ENCODE measurements at regions not wholly inside any gene's neighbourhood (a gene's known extent, or its start where the extent isn't known, plus 50 kb on each side); places are given as distances from the start of the nearest gene placed in this dataset.
"Not testable (repeated sequence)": the region's sequence is repeated elsewhere in the genome, so short reads cannot be mapped to it uniquely, and the experiment has no call there.

DNA sequence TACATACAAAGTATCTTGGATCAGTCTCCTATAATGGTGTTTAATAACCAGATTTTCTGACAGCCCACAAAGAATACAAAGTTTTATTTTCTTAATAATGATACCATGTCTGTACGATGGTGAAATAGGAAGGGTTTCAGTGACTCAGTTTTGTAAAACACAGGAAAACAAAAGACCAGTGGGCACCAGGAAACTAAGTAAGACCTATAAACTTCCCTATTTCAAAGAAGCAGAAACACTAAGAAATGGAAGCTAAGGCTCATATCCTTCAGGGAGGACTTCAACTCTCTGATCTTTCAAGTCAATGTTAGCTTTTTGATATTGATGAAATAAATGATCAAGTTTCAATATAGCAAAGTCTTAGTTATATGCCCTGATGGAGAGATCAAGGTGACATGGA is 196.0 kb downstream of the DUSP6 start:
- no peak for DNase-seq (ENCODE audit: low read depth in 2 of 2)

DNA sequence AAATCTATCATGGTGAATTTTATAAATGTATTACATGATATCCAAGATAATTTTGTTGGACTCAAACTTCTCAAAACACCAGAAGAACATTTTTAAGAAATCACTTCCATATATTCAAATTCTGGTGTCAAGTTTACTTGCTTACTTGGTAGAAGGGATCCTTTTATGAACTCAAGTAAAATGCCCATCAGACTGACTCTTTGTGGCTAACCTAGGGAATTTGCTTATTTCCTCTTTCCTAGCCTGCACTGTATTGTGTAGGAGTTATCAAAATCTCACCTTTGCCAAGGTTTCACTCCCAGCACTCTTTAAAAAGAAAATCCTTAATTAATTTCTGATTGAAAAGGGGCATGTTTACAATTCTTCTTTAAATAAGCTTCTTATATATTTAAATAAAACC is 196.5 kb downstream of the DUSP6 start:
- DNase-seq (ENCODE audit: low read depth in 2 of 2), result no peak

DNA sequence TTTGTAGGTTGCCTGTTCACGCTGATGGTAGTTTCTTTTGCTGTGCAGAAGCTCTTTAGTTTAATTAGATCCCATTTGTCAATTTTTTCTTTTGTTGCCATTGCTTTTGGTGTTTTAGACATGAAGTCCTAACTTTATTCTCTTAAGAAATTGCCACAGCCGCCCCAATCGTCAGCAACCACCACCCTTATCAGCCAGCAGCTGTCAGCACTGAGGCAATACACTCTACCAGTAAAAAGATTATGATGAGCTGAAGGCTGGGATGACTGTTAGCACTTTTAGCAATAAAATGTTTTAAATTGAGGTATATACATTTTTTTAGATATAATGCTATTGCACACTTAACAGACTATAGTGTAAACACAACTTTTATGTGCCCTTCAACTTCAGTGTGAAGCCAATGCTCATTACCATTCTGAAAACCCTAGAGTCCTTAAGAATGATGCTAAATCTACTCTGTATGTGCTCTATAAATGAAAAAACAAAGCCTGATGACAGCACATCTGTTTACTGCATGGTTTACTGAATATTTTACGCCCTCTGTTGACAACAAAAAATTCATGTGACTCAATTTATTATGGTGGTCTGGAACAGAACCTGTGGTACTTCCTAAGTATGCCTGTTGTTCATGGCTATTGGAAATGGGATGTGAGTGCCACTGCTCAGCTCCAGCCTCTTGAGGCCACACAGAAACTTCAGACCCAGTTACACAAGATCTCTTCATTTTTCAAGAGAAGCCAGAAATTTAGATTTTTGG is 197.4 kb downstream of the DUSP6 start:
- DNase-seq (ENCODE audit: low read depth in 2 of 2), result no peak

DNA sequence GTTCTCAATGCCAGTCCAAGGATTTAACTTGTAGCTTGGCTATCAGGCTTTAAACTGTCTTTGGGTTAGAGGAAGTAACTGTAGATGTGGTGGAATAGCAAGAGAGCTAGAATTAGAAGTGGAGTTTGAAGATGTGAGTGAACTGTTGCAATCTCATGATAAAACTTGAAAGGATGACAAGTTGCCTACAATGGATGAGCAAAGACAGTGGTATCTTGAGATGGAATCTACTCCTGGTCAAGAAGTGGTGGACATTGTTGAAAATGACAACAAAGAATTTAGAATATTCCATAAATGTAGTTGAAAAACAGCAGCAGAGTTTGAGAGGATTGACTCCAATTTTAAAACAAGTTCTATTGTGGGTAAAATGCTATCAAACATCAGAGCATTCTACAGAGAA is 199.0 kb downstream of the DUSP6 start:
- DNase-seq (ENCODE audit: low read depth in 2 of 2), result no peak

GRCh38 chr12:89151536-89151935 is 200.8 kb downstream of the DUSP6 start:
- DNase-seq (ENCODE audit: low read depth in 2 of 2), result no peak

GRCh38 chr12:89150789-89151188 is 201.5 kb downstream of the DUSP6 start:
- not testable (repeated sequence) for DNase-seq (ENCODE audit: low read depth in 2 of 2)

DNA sequence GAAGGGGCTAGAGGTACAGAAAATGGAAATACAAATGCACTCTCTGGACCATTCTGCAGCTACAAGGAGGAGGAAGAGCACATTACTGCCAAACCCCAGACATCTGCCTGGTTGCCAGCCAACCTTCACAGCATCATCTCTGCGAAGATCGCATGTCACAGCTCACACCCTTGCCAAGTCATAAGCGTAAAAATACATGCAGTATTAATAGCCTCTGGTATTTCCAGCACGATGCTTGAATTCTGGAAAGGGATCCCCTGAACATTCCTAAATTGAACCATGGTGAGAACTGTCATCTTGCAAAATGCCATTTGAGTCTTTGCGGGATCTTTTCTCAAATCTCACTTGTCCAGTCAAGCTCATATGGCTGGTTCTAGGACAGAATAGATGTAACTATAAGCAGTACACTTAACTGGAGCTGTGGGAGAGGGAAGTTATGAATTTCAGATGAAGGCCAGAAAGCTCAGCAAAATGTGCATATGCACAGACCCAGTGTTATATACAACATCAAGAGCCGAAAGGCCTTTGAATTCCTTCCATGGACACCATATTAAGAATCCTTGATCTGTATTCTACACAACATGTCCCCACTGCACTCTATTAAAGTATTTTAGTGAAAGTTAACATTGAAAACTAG is 211.6 kb downstream of the DUSP6 start:
- no peak for DNase-seq (ENCODE audit: low read depth in 2 of 2)

- no peak for DNase-seq (ENCODE audit: low read depth in 2 of 2)
Observed at GRCh38 chr12:89140141-89140540, 212.2 kb downstream of the DUSP6 start.

DNA sequence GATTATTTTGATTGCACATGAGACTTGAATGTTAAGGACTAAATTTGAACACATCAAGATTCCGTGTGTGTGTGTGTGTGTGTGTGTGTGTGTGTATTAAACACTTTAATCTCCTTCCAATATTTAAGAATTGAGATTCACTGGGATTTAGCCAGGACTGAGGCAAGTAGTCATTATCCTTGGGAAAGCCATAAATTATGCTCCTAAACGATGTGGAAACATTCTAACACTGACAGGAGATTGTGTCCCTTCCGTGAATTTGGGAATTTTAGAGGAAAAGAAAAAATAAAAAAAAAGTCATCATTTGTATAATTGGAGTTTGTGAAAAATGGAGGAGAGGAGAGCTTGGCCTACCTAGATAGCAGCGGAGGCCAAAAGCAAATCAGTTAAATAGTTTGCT is 212.9 kb downstream of the DUSP6 start:
- no peak for DNase-seq (ENCODE audit: low read depth in 2 of 2)

DNA sequence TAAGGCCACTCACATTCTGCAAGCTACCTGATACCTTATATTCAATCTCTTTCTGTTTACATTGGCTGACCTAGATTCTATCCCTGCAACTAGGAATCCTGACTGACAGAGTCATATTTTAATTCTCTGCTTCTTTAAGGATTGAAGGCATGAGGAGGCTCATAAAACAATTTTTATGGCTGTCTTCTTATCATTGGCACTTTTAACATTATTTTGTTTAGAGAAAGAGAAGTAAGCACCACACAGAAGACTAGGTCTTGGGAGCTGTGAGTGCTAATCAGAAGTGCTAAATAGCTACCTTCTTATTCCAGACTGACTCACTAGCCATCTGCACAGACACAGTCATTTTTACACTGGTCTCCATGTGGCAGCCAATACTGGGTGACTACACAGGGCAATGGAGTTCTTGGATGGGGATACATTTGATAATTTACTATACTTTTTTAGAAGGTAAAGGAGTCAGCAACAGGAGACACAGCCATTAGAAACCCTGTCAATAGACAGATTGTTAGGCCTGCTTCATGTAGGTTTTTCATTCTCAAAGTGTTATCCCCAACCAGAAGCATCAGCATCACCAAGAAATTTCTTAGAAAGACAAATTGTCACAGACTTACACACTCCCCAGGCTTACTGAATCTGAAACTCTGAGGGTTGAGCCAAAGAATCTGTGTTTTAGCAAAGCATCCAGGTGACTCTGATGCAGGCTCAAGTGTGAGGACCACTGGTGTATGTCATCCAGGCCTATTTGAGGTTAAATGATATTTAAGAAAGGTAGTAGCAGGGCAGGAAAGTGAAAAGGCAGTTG is 214.1 kb downstream of the DUSP6 start:
- no peak for DNase-seq (ENCODE audit: low read depth in 2 of 2)

GRCh38 chr12:89135976-89136634 is 216.2 kb downstream of the DUSP6 start:
- DNase-seq (ENCODE audit: low read depth in 2 of 2), result no peak

DNA sequence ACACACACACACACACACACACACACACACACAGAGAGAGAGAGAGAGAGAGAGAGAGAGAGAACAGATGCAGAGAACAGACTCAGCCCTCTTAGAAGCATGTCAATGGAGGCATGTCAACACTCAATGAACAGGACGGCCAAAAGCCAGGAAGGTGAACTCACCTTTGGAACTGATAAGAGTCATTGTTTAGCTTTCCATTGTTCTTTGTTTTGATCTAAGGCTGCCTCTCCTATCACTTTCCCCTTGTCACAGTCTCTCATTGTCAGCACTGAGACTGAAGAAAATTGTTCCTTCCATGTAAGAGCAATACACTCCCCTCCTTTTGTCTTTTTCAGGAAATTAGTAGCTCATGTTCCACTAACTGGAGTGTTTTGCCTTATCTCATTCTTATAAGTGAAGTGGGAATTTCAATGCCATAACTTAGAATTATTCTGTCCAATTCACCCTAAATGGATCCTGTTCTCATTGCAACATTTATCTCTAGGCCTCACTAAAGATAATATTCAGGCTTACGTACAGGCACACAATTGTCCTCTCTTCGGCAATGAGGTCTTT is 218.0 kb downstream of the DUSP6 start:
- no peak for DNase-seq (ENCODE audit: low read depth in 2 of 2)

- no peak for DNase-seq (ENCODE audit: low read depth in 2 of 2)
Observed at GRCh38 chr12:89129167-89129870, 223.0 kb downstream of the DUSP6 start.

DNA sequence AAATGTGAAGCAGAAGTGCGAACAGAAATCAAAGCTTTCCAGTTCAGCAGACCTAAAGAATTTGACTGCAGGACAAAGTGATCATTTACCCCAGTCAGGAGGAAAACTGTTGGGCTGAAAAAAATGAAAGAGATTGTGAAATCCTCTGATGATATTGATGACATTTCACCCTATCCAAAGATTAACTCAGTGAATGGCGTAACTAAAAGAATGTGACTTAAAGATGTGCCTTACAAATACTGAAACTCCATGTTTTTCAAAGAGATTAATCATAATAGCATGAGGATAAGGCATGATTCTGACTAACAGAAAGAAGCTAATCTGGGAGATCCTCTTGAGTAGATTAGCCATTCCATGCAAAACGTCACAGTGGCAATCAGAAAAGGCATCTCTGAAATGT is 225.6 kb downstream of the DUSP6 start:
- no peak for DNase-seq (ENCODE audit: low read depth in 2 of 2)

GRCh38 chr12:89122852-89123251 is 229.4 kb downstream of the DUSP6 start:
- DNase-seq (ENCODE audit: low read depth in 2 of 2), result no peak

DNA sequence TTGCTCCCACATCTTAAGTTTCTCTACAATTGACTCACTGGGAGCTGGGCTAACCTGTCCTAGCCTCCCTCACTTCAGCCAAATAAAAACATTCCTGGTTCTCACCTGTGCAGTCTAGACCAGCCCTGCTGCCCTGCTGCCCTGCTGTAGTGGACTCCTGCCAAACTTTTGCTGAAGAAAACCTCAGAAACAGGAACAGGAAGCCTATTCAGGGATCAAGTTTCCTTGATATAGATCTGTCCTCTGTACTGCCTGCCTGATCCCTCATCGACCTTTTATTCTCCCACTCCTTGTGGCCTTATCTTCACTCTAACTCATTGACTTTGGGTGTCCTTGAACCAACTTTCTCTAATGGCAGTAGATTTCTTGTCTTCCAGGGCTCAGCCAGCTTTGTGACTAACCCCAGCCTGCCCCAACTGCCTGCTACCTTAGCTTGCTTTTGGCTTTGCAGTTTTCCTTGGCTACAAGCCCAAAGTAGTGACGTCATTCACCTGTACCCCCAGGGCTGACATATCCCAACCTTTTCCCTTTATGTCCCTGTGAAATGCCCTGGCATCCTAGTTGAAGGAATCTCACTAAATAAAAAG is 234.8 kb downstream of the DUSP6 start:
- no peak for DNase-seq (ENCODE audit: low read depth in 2 of 2)

DNA sequence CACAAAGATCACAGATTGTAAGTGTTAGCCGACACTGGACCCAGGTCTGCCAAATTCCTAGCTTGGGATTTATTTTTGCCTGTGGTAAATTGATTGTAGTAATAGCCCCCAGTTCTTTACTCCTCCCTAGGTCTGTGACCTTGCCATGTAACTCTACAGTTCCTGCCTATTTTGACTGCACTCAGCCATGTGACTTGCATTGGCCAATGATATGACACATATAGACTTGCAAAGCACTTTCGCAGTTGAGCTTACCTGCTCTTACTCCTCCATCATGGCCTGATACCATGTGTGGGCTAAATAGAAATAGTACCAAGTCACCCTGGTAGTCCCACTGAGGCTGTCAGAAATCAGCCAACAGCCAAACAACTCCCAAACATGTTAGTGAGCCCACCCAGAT is 240.3 kb downstream of the DUSP6 start:
- DNase-seq (ENCODE audit: low read depth in 2 of 2), result no peak

DNA sequence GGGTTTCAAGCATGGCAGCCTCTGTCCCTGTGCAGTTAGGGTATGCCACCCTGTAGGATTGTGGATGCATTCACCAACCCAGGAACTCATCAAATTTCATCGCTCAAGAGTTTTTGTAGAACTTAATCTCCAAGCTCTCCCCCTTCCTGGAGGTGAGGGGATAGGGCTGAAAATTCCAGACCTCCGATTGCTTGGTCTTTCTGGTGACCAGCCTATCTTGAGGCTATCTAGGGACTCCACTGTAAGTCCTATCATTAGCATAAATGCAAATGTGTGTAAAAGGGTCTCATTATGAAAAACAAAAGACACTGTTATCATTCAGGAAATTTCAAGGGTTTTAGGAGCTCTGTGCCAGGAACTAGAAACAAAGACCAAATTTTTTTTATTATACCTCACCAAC is 244.0 kb downstream of the DUSP6 start:
- no peak for DNase-seq (ENCODE audit: low read depth in 2 of 2)

GRCh38 chr12:89106950-89107349 is 245.4 kb downstream of the DUSP6 start:
- DNase-seq (ENCODE audit: low read depth in 2 of 2), result no peak

GRCh38 chr12:89105243-89105642 is 247.1 kb downstream of the DUSP6 start:
- no peak for DNase-seq (ENCODE audit: low read depth in 2 of 2)

DNA sequence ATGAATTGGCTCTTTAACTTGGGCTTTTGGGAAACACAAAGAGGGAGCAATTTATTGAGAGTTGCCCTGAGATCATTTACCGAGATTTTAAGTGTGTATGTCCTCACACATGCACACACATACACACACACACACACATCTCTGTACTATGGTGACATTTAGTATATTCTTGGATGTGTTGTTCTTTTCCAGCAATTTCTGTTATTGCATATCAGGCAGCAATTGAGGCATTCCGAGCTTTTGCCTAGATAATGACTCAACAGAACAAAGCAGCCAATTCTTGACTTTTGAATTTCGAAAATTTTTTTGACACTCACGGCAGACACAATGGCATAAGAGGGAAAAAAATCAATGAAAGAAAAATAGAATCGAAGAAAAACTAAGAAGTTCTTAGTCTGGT is 248.5 kb downstream of the DUSP6 start:
- DNase-seq (ENCODE audit: low read depth in 2 of 2), result no peak
